A673 (cell line): ENCODE measurements at regions not wholly inside any gene's neighbourhood (a gene's known extent, or its start where the extent isn't known, plus 50 kb on each side); places are given as distances from the start of the nearest gene placed in this dataset.

Source experiments
- BruUV-seq: library from RNA; stranded (reverse); fragments of 400-500 nt; replicated peaks from 2 replicates; lab custom pipeline; 2021; lab: Mats Ljungman, UMichigan
- CTCF ChIA-PET: fragments of 300-600 bp; sonication (Branson Sonifier 250); formaldehyde crosslinking; loops from one replicate; lab custom pipeline; 2022; ENCODE audit warnings: antibody characterized with exemption; lab: Charles Lee
- POLR2A ChIA-PET: fragments of 300-600 bp; sonication (Branson Sonifier 250); formaldehyde crosslinking; loops from one replicate; lab custom pipeline; 2022; ENCODE audit warnings: antibody characterized with exemption; ENCODE audit not compliant: low non-redundant PET; lab: Charles Lee
- DNase-seq: peaks from one replicate; pipeline ENCODE4 v3.0.0-alpha.2; 2015; ENCODE audit warnings: low spot score
- H3K27ac ChIP-seq: fragments of 200-600 bp; sonication (generic); 2 replicates; pipeline ENCODE4 v1.5.1; 2016; ENCODE audit warnings: mixed run types, low read depth, mild to moderate bottlenecking, mixed read lengths, antibody characterized with exemption, low read length; ENCODE audit not compliant: poor library complexity, severe bottlenecking
- H3K27me3 ChIP-seq: fragments of 200-600 bp; sonication (generic); replicated peaks from 2 replicates; pipeline ENCODE4 v1.6.1; 2017; ENCODE audit warnings: mixed run types, low read depth, mild to moderate bottlenecking, mixed read lengths, antibody characterized with exemption, low read length; ENCODE audit not compliant: insufficient read depth, poor library complexity
- H3K36me3 ChIP-seq: fragments of 200-600 bp; sonication (generic); 2 replicates; pipeline ENCODE4 v1.6.1; 2016; ENCODE audit warnings: mixed run types, mild to moderate bottlenecking, mixed read lengths, antibody characterized with exemption, low read length; ENCODE audit not compliant: insufficient read depth, poor library complexity, severe bottlenecking
- H3K4me1 ChIP-seq: fragments of 200-600 bp; sonication (generic); 2 replicates; pipeline ENCODE4 v1.6.1; 2017; ENCODE audit warnings: mixed run types, mild to moderate bottlenecking, mixed read lengths, antibody characterized with exemption, low read length; ENCODE audit not compliant: insufficient read depth, poor library complexity, severe bottlenecking
- H3K4me3 ChIP-seq: fragments of 200-600 bp; sonication (generic); 2 replicates; pipeline ENCODE4 v1.5.1; 2016; ENCODE audit warnings: low read depth, mixed run types, mild to moderate bottlenecking, mixed read lengths, low read length; ENCODE audit not compliant: poor library complexity, severe bottlenecking
- H3K9me3 ChIP-seq: fragments of 200-600 bp; sonication (generic); 2 replicates; pipeline ENCODE4 v1.6.1; 2016; ENCODE audit warnings: mixed run types, low read depth, mild to moderate bottlenecking, mixed read lengths, antibody characterized with exemption, low read length; ENCODE audit not compliant: poor library complexity, severe bottlenecking
- CTCF ChIP-seq: fragments of 300-800, 200-600 bp; sonication (generic); conservative IDR thresholded peaks from 2 replicates; pipeline ENCODE4 v1.5.1; 2017; ENCODE audit warnings: low read depth, mild to moderate bottlenecking, antibody characterized with exemption, low read length, moderate library complexity, mixed read lengths
- EZH2 ChIP-seq: fragments of 200-600 bp; sonication (generic); IDR thresholded peaks from 2 replicates; pipeline ENCODE4 v1.6.1; 2017; ENCODE audit warnings: borderline replicate concordance, low read depth, mild to moderate bottlenecking, mixed read lengths, antibody characterized with exemption, low read length; ENCODE audit not compliant: poor library complexity, severe bottlenecking
- intact Hi-C: fragments of 100-400 bp; cut with micrococcal nuclease; formaldehyde crosslinking; loops from one replicate; pipeline ENCODE4 v1.10.0; 2022; ENCODE audit not compliant: unreplicated experiment

GRCh38 chr9:1938135-1938534 is 77.0 kb upstream of the SMARCA2 start:
- H3K4me3 ChIP-seq: no peak overlapping the region
- H3K27ac ChIP-seq: no peak overlapping the region
- TF ChIP-seq EZH2: no peak
- intact Hi-C loops: loop anchor here (5.0 kb wide), 1 partner anchor 211 kb away; no protein-coding TSS in a partner anchor
- no peaks in the 10 kb centered on the region for H3K9me3 ChIP-seq
- CTCF ChIA-PET: no interaction called here
- POLR2A ChIA-PET: no interaction called here
- H3K27me3 ChIP-seq: no peaks in the 10 kb centered on the region
- H3K4me1 ChIP-seq: no peaks in the 10 kb centered on the region
- no TSS peak for BruUV-seq
- H3K36me3 ChIP-seq: no peaks in the 10 kb centered on the region
- DNase-seq: no peak

- ChIA-PET CTCF (no interaction called here), POLR2A (no interaction called here)
- no peak overlapping the region for H3K27ac ChIP-seq
- no peaks in the 10 kb centered on the region for H3K36me3 ChIP-seq
- no peak for TF ChIP-seq CTCF
- intact Hi-C loops: loop anchor here (5.0 kb wide), 1 partner anchor 211 kb away; no protein-coding TSS in a partner anchor
- BruUV-seq: no TSS peak
- no peaks in the 10 kb centered on the region for H3K4me1 ChIP-seq
- H3K9me3 ChIP-seq: no peaks in the 10 kb centered on the region
- no peak for DNase-seq
- no peaks in the 10 kb centered on the region for H3K27me3 ChIP-seq
- H3K4me3 ChIP-seq: no peak overlapping the region
Observed at GRCh38 chr9:1938675-1939170, 76.4 kb upstream of the SMARCA2 start.

- CTCF ChIA-PET: no interaction called here
- Histone ChIP-seq H3K4me3 (no peak overlapping the region), H3K36me3 (no peaks in the 10 kb centered on the region), H3K27ac (no peak overlapping the region), H3K9me3 (no peaks in the 10 kb centered on the region), H3K4me1 (no peaks in the 10 kb centered on the region), H3K27me3 (no peaks in the 10 kb centered on the region)
- TF ChIP-seq EZH2 (no peak), CTCF (no peak)
- intact Hi-C loops: loop anchor here (5.0 kb wide), 1 partner anchor 212 kb away; no protein-coding TSS in a partner anchor
- no TSS peak for BruUV-seq
- DNase-seq: no peak
- POLR2A ChIA-PET: no interaction called here
Observed at GRCh38 chr9:1939466-1939865, 75.7 kb upstream of the SMARCA2 start.

- intact Hi-C loops: loop anchor here (5.0 to 10.0 kb wide), 3 partner anchors 147 to 245 kb away; no protein-coding TSS in a partner anchor
- ChIA-PET CTCF (no interaction called here), POLR2A (no interaction called here)
- H3K27ac ChIP-seq: no peak overlapping the region
- no peaks in the 10 kb centered on the region for H3K27me3 ChIP-seq
- no peak overlapping the region for H3K4me3 ChIP-seq
- no peaks in the 10 kb centered on the region for H3K9me3 ChIP-seq
- BruUV-seq: no TSS peak
- peak; percentile 90 for TF ChIP-seq CTCF
- TF ChIP-seq EZH2: no peak
- no peaks in the 10 kb centered on the region for H3K36me3 ChIP-seq
- peak; percentile 48 for DNase-seq
- H3K4me1 ChIP-seq: no peaks in the 10 kb centered on the region
Observed at GRCh38 chr9:1939926-1940368, 75.2 kb upstream of the SMARCA2 start.
